Parathyroid adenoma (tissue), 2 donors: ENCODE measurements at regions not wholly inside any gene's neighbourhood (a gene's known extent, or its start where the extent isn't known, plus 50 kb on each side); places are given as distances from the start of the nearest gene placed in this dataset.
"Not testable (repeated sequence)": the region's sequence is repeated elsewhere in the genome, so short reads cannot be mapped to it uniquely, and the experiment has no call there.

ENCODE experiments used
- H2AFZ ChIP-seq: fragments of 300-600 bp; sonication (generic); one replicate; pipeline ENCODE4 v1.7.0; 2017; ENCODE audit warnings: antibody characterized with exemption, mild to moderate bottlenecking
- H3K27ac ChIP-seq: fragments of 300-600 bp; sonication (generic); one replicate; pipeline ENCODE4 v1.7.0; 2017
- H3K27me3 ChIP-seq: fragments of 300-600 bp; sonication (generic); one replicate; pipeline ENCODE4 v1.7.0; 2017; ENCODE audit warnings: low read length; ENCODE audit not compliant: control insufficient read depth, insufficient read depth
- H3K36me3 ChIP-seq: fragments of 300-600 bp; sonication (generic); one replicate; pipeline ENCODE4 v1.7.0; 2017; ENCODE audit warnings: low read length; ENCODE audit not compliant: control insufficient read depth, insufficient read depth
- H3K4me1 ChIP-seq: fragments of 300-600 bp; sonication (generic); one replicate; pipeline ENCODE4 v1.7.0; 2017; ENCODE audit warnings: control low read depth
- H3K4me2 ChIP-seq: fragments of 300-600 bp; sonication (generic); one replicate; pipeline ENCODE4 v1.7.0; 2017; ENCODE audit warnings: low read length
- H3K4me3 ChIP-seq: fragments of 300-600 bp; sonication (generic); one replicate; pipeline ENCODE4 v1.7.0; 2017; ENCODE audit warnings: low read depth, low read length
- H3K79me2 ChIP-seq: fragments of 300-600 bp; sonication (generic); one replicate; pipeline ENCODE4 v1.7.0; 2017; ENCODE audit warnings: control low read depth
- H3K9ac ChIP-seq: fragments of 300-600 bp; sonication (generic); one replicate; pipeline ENCODE4 v1.7.0; 2017; ENCODE audit warnings: mild to moderate bottlenecking
- H3K9me3 ChIP-seq: fragments of 300-600 bp; sonication (generic); one replicate; pipeline ENCODE4 v1.7.0; 2017; ENCODE audit warnings: low read length; ENCODE audit not compliant: control insufficient read depth
- TF ChIP-seq, protein P1 (sequence below): fragments of 300-600 bp; sonication (generic); IDR thresholded peaks from one replicate; pipeline ENCODE4 v1.7.0; 2017; ENCODE audit warnings: antibody characterized with exemption, mild to moderate bottlenecking
- donor health status: primary hyperparathyroidism.

DNA sequence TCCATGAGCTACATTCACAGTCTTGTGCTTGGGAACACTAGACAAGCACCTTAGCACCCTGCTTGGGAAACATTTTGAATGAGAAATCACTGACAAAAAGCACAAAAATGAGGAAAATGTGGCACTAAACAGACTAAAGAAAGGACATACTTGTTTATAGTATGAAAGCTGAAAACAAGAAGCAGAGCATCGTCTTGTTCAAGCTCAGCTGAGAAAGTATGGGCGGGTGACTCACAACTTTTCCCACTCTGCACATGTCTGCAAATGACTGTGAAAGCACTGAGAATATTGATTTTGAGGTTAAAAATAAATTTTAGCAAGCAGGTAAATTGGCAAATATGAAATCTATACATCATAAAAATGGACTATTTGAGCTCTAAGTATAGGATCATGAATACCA lies 725.3 kb downstream of the COL12A1 start:
- no peaks in the 10 kb centered on the region for H3K9me3 ChIP-seq
- no peaks in the 10 kb centered on the region for H3K79me2 ChIP-seq
- H3K4me2 ChIP-seq = no peak overlapping the region
- no peak overlapping the region for H3K27ac ChIP-seq
- H3K9ac ChIP-seq = no peak overlapping the region
- TF ChIP-seq, protein P1, sequence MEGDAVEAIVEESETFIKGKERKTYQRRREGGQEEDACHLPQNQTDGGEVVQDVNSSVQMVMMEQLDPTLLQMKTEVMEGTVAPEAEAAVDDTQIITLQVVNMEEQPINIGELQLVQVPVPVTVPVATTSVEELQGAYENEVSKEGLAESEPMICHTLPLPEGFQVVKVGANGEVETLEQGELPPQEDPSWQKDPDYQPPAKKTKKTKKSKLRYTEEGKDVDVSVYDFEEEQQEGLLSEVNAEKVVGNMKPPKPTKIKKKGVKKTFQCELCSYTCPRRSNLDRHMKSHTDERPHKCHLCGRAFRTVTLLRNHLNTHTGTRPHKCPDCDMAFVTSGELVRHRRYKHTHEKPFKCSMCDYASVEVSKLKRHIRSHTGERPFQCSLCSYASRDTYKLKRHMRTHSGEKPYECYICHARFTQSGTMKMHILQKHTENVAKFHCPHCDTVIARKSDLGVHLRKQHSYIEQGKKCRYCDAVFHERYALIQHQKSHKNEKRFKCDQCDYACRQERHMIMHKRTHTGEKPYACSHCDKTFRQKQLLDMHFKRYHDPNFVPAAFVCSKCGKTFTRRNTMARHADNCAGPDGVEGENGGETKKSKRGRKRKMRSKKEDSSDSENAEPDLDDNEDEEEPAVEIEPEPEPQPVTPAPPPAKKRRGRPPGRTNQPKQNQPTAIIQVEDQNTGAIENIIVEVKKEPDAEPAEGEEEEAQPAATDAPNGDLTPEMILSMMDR = no peak
- H3K4me3 ChIP-seq = no peak overlapping the region
- H2AFZ ChIP-seq = no peak overlapping the region
- H3K4me1 ChIP-seq = no peaks in the 10 kb centered on the region
- H3K36me3 ChIP-seq = no peaks in the 10 kb centered on the region
- H3K27me3 ChIP-seq = no peaks in the 10 kb centered on the region

DNA sequence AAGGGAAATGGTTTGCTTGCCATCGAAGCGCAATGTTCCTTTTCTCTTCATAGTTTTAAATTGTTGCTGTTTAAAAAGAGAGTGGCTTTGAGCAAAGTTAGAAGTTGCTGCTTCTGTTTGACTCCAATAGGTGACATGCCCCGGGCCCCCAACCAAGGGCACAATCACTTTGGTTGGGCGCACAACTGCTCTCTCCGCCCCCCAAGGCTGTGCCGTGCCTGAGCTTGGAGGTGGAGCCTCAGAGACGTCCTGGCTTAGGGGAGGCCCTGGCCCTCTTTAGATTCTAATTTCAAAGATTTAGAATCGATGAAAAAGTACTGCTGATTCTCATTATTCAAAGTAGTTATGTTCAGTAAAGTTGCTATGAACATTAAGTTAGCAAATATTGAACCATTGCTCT lies 725.9 kb downstream of the COL12A1 start:
- Histone ChIP-seq H3K4me1 (no peaks in the 10 kb centered on the region), H3K9me3 (no peaks in the 10 kb centered on the region), H3K79me2 (no peaks in the 10 kb centered on the region), H3K36me3 (no peaks in the 10 kb centered on the region), H3K9ac (no peak overlapping the region), H3K27me3 (no peaks in the 10 kb centered on the region), H3K4me2 (no peak overlapping the region), H2AFZ (no peak overlapping the region), H3K4me3 (no peak overlapping the region), H3K27ac (no peak overlapping the region)
- TF ChIP-seq, protein P1 = no peak

DNA sequence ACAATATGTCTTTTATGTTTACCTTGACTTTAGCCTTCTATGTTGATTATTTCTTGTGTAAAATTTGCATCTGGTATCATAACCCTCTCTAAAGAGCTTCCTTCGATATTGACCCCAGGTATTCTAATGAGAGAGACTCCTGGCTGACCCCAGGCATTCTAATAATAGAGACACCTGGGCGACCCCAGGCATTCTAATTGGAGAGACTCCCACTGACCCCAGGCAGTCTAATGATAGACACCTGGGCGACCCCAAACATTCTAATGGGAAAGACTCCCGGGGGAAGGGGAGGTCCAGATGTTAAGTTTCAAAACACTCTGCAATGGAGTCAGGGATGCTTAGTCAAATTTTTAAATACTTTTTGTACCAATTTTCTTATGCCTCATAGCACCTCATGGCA lies 726.4 kb downstream of the COL12A1 start:
- Histone ChIP-seq H3K27me3 (no peaks in the 10 kb centered on the region), H3K27ac (no peak overlapping the region), H3K9ac (no peak overlapping the region), H3K9me3 (no peaks in the 10 kb centered on the region), H3K36me3 (no peaks in the 10 kb centered on the region), H2AFZ (no peak overlapping the region), H3K4me1 (no peaks in the 10 kb centered on the region), H3K4me2 (no peak overlapping the region), H3K79me2 (no peaks in the 10 kb centered on the region), H3K4me3 (no peak overlapping the region)
- TF ChIP-seq, protein P1 = no peak

DNA sequence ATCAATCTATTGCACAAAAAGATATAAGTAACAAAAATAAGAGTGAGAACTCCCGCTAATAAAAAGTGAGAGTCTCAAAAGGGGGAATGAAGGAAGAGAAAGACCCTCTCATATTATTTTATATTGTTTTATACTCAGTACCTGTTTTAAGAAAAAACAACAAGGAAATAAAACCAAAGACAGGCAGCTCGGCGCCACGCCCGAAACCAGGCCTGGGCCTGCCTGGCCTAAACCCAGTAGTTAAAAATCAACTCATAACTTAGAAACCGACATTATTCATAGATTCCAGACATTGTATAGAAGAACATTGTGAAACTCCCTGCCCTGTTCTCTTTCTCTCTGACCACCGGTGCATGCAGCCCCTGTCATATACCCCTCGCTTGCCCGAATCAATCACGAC lies 731.8 kb downstream of the COL12A1 start:
- H3K4me1 ChIP-seq, H2AFZ ChIP-seq, H3K4me3 ChIP-seq: not testable (repeated sequence)

DNA sequence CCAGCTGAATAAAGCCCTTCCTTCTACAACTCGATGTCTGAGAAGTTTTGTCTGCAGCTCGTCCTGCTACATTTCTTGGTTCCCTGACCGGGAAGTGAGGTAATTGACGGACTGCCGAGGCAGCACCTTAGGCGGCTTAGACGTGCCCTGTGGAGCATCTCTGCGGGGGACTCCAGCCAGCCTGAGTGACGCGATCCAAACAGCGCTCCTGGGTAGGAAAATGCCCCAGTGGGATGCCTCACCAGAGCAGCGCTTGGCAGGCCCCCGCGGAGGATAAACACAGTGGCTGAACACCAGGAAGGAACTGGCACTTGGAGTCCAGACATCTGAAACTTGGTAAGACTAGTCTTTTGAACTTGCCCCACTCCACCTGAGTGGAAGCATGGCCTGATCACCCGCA lies 737.3 kb downstream of the COL12A1 start:
- H3K36me3 ChIP-seq, H3K9me3 ChIP-seq, H3K4me1 ChIP-seq, H3K9ac ChIP-seq, H2AFZ ChIP-seq, H3K4me2 ChIP-seq, H3K27ac ChIP-seq, H3K79me2 ChIP-seq, H3K27me3 ChIP-seq, H3K4me3 ChIP-seq: not testable (repeated sequence)

More for the DNA sequence above, 731.8 kb downstream of the COL12A1 start:
- H3K36me3 ChIP-seq, H3K9me3 ChIP-seq, H3K27ac ChIP-seq, H3K4me2 ChIP-seq, H3K27me3 ChIP-seq, H3K79me2 ChIP-seq, H3K9ac ChIP-seq: not testable (repeated sequence)

DNA sequence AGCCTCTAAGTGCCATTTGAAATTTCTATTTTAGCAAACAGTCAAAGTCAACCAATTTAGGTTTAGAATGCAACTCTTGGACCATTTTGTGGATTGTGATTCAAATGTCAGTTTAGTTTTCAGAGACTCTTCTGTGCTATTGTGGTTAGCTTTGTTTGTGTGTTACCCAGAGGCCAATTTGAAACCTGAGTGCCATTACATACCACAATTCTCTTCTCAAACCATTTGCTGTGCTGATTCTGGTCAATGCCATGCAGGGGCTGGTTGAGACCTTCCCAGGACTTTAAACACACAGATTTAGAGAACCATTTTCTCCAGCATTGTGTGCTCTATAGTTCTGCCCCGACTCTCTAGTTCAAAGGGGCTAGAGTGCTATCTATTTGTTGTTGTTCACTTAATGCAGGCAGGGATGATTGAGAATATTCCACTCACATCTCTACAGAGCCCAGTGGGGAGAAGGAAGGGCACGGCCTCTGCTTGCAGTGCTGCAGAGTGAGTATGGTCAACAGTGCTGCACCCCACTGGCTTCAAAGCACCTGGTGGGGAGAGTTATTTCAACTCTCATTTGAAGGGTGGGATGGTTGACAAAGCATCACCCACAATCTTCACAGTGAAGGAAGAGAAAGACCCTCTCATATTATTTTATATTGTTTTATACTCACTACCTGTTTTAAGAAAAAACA lies 738.2 kb downstream of the COL12A1 start:
- H3K9ac ChIP-seq = no peak overlapping the region
- H3K36me3 ChIP-seq = no peaks in the 10 kb centered on the region
- H3K9me3 ChIP-seq = no peaks in the 10 kb centered on the region
- H3K27ac ChIP-seq = no peak overlapping the region
- no peaks in the 10 kb centered on the region for H3K4me1 ChIP-seq
- no peaks in the 10 kb centered on the region for H3K27me3 ChIP-seq
- TF ChIP-seq, protein P1 = no peak
- H2AFZ ChIP-seq = no peak overlapping the region
- H3K4me2 ChIP-seq = no peak overlapping the region
- no peak overlapping the region for H3K4me3 ChIP-seq
- no peaks in the 10 kb centered on the region for H3K79me2 ChIP-seq
